ENCODE measurements at regions not wholly inside any gene's neighbourhood (a gene's known extent, or its start where the extent isn't known, plus 50 kb on each side); places are given as distances from the start of the nearest gene placed in this dataset.

GRCh38 chr4:178871476-178871875, 1429.2 kb upstream of the AGA start:
- Mint-ChIP-seq H3K27me3 (ENCODE audit: low read depth) (no peaks in the 10 kb centered on the region), H3K4me3 (no peak overlapping the region), H3K27ac (no peak overlapping the region), H3K36me3 (ENCODE audit: low read depth) (no peaks in the 10 kb centered on the region), H3K4me1 (no peaks in the 10 kb centered on the region), H3K9me3 (no peaks in the 10 kb centered on the region)
- no peak for TF ChIP-seq CTCF (IDR thresholded peaks at IDR 0.05; ENCODE audit: unreplicated experiment in 3 of 3)

- Mint-ChIP-seq H3K9me3 (peaks cover 30% of the 10 kb centered on the region), H3K4me1 (no peaks in the 10 kb centered on the region), H3K27me3 (ENCODE audit: low read depth) (no peaks in the 10 kb centered on the region), H3K4me3 (no peak overlapping the region), H3K27ac (no peak overlapping the region), H3K36me3 (ENCODE audit: low read depth) (no peaks in the 10 kb centered on the region)
- TF ChIP-seq CTCF (IDR thresholded peaks at IDR 0.05; ENCODE audit: unreplicated experiment in 3 of 3): no peak
Observed at GRCh38 chr4:178881937-178882336, 1439.7 kb upstream of the AGA start.

- Mint-ChIP-seq H3K4me3 (no peak overlapping the region), H3K36me3 (ENCODE audit: low read depth) (no peaks in the 10 kb centered on the region), H3K27me3 (ENCODE audit: low read depth) (no peaks in the 10 kb centered on the region), H3K9me3 (no peaks in the 10 kb centered on the region), H3K27ac (no peak overlapping the region), H3K4me1 (no peaks in the 10 kb centered on the region)
- TF ChIP-seq CTCF (IDR thresholded peaks at IDR 0.05; ENCODE audit: unreplicated experiment in 3 of 3): no peak
Observed at GRCh38 chr4:178894126-178894525, 1451.9 kb upstream of the AGA start.

DNA sequence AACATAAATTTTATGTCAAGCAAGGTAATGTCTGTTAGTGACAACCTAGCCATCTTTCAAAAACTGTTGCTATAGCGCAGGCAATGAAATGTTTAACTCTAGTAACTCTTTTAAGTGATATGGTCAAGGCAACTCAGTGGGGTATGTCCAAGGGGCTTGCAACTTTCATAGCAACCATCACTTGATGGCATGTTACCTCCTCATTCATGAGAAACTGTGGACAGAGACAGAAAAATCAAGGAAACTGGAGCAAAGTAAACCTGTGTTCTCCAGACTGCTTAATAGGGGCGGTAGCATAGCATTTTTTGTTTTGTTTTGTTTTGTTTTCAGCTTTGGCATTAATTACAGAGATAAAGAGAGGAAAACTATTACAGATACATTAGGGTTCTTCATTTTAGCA, 1456.8 kb upstream of the AGA start:
- TF ChIP-seq CTCF (IDR thresholded peaks at IDR 0.05; ENCODE audit: unreplicated experiment in 3 of 3): no peak
- no peak overlapping the region for H3K27ac Mint-ChIP-seq
- H3K4me3 Mint-ChIP-seq: no peak overlapping the region
- H3K27me3 Mint-ChIP-seq (ENCODE audit: low read depth): no peaks in the 10 kb centered on the region
- no peaks in the 10 kb centered on the region for H3K9me3 Mint-ChIP-seq
- H3K36me3 Mint-ChIP-seq (ENCODE audit: low read depth): no peaks in the 10 kb centered on the region
- no peaks in the 10 kb centered on the region for H3K4me1 Mint-ChIP-seq

DNA sequence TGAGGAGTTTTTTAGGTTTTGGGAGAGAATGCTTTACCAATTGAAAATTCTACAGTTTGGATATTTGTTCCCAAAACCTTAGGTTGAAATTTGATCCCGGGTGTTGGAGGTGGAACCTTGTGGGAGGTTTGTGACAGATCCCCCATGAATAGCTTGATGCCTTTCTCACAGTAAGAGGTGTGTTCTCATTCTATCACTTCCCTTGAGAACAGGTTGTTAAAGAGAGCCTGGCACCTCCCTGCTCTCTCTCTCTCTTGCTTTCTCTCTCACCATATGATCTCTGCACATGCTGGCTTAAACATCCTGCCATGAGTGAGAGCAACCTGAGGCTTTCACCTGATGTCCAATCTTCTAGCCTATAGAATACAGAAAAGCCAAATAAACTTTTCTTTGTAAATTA, 1475.5 kb upstream of the AGA start:
- no peak for TF ChIP-seq CTCF (IDR thresholded peaks at IDR 0.05; ENCODE audit: unreplicated experiment in 3 of 3)
- Mint-ChIP-seq H3K4me1 (no peaks in the 10 kb centered on the region), H3K4me3 (no peak overlapping the region), H3K36me3 (ENCODE audit: low read depth) (no peaks in the 10 kb centered on the region), H3K27me3 (ENCODE audit: low read depth) (peaks cover 4% of the 10 kb centered on the region), H3K9me3 (no peaks in the 10 kb centered on the region), H3K27ac (no peak overlapping the region)

DNA sequence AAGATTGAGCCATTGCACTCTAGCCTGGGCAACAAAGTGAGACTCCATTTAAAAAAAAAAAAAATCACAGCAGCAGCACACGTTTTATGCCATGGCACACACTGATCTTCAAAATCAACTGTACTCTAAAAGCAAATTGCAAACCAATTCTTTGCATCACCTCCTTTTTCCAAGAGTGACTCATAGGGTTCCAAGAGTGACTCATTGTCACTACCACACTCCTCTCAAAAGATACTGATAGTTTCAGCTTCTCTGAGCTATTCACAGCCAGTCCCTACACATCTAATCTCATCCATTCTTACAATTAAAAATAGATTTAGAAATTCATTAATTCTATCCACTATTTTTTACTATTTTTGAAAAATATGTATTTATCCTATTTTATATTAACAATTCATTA, 1494.9 kb upstream of the AGA start:
- TF ChIP-seq CTCF (IDR thresholded peaks at IDR 0.05; ENCODE audit: unreplicated experiment in 3 of 3): no peak
- H3K4me1 Mint-ChIP-seq: no peaks in the 10 kb centered on the region
- no peaks in the 10 kb centered on the region for H3K27me3 Mint-ChIP-seq (ENCODE audit: low read depth)
- no peaks in the 10 kb centered on the region for H3K9me3 Mint-ChIP-seq
- H3K27ac Mint-ChIP-seq: no peak overlapping the region
- H3K4me3 Mint-ChIP-seq: no peak overlapping the region
- no peaks in the 10 kb centered on the region for H3K36me3 Mint-ChIP-seq (ENCODE audit: low read depth)
